EH (cell line): ENCODE measurements at regions not wholly inside any gene's neighbourhood (a gene's known extent, or its start where the extent isn't known, plus 50 kb on each side); places are given as distances from the start of the nearest gene placed in this dataset.

Experiments
- DNase-seq: peaks from one replicate; pipeline ENCODE4 v3.0.0-alpha.2; 2015; ENCODE audit warnings: low read depth

DNA sequence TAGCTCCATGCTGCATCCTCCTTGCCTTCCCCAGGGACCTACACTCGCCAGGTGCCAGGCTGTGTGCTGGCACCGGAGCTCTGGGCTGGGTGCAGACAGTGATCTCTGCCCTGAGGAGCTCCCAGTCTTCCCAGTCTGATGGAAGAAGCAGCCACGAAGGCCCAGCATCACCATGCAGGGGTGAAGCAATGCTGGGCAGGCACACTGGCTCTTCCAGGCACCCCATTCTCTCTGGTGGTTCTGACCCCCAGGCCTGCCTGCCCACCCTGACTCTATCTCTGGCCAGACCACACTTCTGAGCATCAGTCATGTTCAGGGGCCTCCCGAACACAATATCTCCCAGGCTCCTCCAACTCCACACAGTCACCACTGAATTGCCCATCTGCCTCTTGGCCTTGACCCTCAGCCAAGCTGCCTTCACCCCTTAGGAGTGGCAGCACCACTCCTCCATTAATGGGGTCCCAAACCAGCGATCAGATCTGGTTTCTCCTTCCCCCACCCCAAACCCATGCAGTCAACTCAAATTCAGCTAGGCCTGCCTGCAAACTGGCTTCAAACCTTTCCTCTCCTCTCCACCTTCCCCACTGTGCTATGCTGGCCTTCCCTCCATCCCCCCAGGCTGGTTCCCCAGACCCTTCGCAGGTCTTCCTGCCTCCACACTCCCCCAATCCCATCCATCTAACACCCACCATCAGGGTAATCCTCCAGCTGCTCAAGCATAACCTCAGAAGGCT, 102.7 kb upstream of the MVB12B start:
- DNase-seq = no peak

DNA sequence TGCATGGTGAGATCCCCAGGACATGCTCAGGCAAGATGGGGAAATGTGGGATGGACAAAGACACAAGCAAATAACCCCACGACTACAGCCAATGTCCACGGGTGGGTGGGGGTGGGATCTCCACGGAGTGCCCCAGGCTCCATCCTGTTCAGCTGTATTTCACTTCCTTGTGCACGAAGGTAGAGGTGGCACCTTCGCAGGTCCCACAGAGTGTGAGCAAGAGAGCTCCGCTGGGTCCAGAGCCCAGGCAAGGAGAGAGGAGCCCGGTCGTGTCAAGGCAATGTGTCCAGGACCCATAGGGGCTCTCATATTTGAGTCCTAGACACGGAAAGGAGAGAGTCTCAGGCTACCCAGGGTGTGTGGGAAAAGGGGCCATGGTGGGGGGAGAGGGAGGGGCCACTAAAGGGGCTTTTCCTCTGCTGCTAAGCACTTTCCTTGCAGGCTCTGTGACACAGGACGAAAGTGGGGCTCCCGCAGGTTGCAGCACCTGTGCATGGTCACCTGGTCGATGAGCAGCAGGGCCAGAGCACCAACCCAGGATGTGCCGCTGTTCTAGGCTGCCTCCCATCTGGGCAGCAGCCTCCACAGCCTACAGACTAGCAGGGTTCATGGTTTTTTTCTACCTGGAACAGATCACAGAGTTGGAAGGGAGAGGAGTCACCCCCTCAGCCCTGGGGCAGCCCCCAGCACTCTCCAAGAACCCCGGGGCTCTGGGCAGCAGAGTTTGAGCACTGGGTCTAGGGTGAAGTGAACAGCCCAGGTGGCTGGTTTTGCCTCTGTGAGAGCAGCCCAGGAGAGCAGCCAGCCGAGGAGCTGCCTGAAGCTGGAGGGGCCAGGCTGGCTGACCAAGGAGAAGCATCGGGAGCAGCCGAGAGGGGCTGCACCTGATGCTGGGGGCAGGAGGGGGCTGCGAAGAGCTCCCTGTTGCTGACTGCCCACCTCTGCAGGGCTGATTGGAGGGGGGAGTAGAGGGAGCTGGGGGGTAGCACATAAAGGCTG, 100.7 kb upstream of the MVB12B start:
- DNase-seq = no peak

DNA sequence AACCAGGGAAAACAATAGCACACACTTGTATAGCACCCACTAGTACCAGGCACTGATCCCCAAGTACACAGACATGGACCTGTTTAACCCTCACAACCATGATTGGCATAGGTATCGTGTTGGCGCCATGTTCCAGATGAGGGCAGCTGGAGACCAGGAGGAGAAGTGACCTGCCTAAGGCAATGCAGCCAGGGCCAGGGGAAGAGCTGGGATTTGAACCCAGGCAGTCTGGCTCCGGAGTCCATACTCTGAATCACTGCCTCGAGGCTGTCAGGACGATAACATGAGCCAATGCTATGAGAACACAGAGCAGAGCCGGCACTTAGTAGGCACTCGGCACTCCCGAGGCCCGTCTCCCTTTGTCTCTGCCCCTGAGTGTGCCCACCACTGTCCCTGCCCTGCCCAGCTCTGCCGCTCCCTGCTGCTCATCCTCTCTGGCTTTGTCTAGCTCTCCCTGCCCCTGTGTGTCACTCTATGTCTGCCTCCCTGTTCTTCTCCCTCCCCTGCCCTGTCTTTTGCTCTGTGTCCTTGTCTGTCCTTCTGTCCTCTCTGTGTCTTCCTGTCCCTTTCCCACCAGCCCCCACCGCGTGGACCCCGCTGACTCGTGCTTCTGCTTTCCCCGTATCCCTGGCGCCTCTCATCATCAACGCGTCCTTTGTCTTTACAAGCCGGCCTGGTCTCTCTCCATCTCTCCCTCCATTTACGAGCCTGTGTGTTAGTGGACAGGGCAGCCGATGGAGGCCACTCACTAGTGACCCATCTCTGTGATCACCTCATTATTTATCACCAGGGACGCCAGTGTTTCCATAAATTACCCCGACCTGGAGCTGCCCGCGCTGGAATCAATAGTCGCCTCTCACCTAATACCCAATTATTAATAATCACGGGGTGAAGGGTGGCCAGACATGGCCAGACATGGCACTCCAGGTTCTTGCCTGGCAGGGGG, 99.4 kb upstream of the MVB12B start:
- no peak for DNase-seq

DNA sequence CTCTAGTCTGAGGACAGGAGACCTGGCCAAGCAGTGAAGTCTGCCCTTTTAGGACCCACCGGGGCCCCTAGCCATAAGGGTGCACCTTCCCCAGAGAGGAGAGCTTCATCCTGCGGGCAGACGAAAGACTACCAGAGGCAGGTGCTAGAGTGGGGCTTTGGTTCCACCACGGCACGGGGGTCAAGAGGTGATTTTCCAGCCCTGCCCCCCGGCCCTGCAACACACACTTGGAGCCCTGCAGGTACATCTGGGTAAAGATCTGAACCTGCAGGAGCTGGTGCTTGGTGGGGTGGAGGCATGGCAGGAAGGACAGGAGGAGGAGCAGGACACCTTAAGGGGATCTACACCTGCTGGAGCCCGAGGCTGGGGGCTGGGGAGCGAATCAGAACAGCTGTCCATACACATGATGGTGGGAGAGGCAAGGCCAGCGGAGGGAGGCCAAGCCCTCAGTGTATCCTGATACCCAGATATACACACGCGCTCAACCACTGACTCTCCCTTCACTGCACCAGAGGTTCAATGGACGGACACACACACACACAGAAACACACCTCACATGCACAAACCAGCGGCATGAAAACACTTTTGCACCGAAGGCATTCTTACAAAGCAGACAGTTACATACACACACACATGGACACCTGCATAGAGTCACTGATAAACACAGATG, 98.4 kb upstream of the MVB12B start:
- DNase-seq = no peak

DNA sequence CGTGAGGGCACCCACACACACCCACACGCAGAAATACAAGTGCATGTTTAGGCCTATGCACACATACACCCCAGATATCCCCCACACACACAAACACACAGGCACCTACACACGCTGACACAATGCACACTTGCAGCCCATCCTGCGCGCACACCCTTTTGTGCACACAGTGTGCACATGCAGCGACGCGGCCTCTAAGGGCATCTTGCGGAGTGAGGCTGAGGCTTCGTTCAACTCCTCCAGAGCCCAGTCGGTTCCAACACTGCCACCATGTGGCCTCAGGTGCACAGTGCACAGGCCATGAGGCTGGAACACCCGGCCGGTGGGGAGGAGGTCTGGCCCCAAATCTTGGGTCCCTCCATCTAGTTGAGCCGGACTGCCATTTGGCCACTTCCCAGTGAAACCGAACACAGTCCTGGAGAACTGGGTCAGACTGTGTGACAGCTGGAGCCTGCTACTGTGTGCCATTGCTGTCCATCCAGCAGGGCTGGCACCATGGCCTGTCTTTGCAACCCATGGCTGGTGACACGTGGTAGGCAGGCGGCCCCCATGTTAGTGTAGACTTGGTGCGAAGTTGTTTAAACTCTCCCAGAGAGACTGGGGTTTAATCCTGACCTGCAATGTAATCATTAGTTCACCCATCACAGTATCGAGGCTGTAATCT, 97.7 kb upstream of the MVB12B start:
- DNase-seq = peak; percentile 66

DNA sequence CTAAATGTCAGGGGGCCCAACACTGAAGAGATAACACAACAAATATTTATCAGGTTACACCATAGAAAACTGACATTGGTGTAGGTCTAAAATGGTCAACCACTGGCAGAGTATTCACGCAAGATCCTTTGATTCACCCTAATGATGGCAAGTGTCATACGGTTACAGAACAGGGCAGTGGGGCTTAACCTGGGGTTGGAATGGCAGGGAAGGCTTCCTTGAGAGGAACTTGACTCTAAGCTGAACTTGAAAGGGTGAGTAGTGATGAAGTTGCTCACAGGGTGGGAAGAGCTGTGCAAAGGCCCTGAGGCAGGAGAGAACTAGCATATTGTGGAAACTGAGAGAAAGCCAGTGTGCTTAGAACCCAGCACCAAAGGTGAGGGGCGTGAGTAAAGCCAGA, 97.1 kb upstream of the MVB12B start:
- DNase-seq = no peak

DNA sequence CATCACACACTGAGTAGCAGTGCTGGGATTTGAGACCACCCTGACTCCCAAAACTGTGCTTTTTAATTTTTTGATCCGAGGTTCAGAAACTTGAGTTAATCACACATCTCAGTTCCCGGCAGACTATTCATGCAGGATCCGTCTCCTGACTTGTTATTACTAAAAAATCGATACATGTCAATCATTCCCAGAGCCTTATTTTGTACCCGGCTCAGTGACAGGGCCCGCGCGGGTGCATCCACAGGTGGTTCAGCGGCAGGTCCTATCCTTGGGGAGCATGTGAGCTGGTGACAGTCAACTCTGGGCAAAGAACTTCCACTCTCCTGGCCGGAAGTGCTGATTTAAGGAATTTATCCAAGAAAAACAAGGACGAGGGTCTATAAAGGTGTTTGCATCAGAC, 95.9 kb upstream of the MVB12B start:
- DNase-seq = no peak

DNA sequence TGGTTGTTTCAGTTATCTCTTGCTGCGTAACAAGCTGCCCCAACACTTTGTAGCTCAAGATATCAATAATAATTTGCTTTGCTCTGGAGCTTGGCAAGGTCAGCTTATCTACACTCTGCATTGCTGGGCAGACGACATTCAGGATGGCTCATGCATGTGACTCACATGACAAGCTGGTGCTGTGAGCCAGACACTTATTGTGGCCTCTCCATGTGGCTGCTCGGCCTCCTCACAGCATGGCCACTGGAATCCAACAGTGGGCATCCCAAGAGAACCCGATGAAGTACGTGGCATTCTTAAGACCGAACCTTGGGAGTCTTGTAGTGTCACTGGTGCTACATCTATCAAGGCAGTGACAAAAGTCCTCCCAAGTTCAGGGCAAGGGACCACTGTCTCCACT, 94.2 kb upstream of the MVB12B start:
- DNase-seq = peak; percentile 7

DNA sequence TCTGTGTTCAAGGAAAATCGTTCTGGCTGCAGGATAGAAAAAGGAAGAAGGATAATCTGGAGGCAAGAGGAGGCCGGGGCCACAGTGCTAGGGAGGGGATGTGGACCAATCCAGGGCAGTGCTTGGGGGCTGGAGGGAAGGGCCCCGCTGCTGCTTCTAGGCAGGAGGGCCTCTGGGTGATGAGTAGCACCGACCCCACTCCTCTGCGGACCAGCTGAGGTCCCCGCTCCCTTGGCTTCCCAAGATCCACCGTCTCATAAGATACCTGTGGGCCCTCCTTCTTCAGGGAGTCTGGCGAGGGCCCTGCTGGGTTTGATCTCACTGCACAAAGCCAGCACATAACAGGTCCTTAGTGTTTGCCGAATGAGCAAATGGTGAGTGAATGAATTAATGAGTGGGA, 93.5 kb upstream of the MVB12B start:
- DNase-seq = no peak

DNA sequence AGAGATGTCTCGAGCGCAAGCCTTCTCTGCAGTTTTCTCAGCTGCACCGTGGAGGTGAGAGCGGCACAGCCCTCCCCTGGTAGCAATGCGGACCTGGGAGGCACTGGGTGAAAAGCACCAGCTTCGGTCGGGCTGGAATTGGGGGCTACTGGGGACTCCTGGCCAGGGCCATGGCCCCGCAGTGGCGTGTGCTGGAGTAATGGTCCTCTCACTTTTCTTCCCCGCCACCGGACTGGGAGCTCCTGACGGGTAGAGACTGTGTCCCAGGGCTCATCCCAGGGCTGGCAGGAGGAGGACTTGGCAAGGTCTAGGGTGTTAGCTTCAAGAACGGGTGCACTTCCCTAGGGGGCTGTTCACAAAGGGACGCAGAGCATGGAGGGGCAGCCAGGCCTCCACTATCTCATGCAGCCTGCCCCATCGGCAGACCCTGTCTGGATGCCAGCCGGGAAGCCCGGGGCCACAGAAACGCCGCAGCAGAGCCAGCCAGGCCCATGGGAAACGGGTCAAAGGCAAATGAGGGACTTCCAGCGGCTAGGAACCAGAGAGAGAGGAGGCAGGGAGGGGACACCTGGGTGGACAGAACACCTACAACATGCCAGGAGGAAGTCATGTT, 92.6 kb upstream of the MVB12B start:
- no peak for DNase-seq

DNA sequence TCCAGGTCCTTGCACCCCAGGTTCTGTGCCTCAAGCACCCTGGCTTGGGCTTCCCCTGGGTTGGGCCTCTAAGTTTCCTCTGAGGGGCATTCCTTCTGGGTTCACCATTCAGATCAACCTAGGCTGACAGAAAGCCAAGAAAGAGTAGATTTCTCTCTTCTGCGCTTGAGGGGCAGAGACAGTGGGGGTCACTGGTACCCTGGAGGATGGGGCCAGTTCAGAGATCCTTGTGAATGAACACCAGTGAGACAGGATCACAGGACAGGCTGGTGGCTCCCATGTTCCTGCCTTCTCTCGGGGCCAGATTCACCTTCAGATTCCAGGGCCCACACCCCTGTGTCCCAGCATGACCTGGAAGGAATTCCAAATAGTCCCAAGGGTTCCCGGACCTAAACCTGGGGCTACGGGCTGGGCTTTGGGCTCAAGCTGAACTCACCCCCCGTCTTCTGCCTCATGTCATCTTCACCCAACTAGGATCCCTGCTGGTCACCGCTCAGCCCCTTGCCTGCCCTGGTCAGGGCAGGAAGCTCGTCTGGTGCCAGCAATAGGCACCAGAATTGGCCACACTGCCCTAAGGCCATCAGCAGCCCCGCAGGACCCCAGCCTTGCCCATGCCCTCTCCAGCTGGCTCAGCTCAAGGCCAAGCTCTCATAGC, 91.8 kb upstream of the MVB12B start:
- DNase-seq = no peak

DNA sequence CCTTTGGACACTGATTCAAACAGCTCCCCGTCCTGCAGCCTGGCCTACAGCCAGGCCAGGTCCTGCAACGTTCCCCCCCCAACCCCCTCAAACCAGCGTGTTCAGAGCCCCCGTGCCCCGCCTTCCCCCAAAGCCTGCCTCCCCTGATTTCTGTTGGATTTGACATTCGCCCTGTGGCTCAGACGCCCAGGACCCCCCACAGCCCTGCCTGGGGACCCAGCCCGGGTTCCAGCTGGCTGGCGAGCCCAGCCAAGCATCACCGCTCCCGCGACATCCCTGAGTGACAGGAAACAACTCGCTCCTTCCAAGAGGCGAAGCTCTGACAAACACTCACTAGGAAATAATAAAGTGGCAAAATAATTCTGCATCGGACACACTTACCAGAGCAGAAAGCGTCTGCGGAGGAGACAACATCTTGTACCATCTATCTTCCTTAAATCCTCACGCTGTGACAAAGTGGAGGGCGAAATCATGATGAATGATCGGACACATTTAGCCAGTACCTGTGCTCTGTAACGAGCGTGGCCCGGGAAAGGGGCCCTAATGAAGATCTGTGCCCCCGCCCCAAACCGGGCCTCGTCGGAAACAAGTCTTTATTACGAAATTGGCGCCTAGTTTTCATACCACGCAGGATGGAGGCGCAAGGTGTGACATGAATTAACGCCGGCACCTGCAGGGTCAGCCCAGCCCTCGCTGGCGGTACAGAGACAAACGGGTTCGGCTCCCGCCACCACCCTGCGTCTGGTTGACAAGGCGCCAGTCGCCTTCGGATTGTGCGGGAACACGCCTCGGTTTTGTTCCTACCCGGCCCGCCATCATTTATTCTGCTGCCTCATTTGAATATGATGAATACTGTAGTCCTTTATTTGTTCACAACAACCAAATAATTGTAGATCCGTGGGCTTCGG, 91.0 kb upstream of the MVB12B start:
- DNase-seq = no peak

DNA sequence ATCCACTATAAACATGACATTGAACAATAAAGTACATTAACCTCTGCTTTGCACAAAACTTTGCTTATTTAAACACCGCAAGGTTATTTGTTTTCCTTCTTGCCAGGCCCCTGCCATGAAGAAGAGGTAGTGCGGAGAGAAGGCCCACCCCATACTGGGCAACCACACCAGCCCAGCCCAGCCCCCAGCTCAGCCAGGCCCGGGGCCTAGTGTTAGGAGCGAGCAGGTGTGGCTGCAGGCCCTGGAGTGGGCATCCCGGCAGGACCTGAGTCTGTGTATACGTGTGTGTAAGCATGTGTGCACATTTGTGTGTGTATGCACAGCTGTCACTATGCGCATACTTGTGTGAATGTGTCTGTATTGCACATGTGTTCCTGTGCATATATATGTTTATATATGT, 90.4 kb upstream of the MVB12B start:
- DNase-seq = no peak

DNA sequence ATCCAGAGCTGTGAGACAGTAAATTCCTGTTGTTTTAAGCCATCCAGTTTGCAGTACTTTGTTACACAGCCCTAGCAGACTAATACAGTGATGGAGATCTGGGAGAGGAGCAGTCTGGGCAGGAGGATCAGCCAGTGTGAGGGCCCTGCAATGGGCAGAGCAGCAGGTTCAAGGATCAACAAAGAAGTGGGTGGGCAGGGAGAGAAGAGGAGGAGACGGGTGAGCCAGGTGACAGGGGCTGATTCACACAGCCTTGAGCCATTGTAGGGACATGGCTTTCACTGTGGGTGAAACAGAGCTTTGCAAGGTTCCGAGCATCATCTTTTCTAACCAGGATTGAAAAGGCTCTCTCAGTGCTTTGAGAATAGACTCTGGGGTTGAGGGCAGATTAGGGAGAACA, 88.2 kb upstream of the MVB12B start:
- no peak for DNase-seq

DNA sequence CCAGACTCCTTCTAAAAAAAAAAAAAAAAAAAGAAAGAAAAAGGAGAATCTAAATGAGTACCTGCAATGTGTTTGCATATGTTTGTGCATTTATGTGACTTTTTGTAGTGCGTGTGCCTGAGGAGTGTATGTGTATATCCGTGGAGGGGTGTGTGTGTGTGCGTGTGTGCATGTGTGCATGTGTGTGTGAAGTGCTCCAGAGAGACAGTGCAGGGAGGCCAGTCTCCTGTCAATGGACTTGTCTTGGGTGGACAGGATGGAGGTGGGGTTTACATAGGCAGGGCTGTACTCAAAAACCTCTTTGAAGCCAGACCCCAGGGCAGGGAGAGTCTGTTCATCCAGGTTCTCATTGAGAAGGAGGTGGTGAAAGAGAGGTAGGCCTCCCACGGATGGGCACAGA, 87.1 kb upstream of the MVB12B start:
- no peak for DNase-seq

DNA sequence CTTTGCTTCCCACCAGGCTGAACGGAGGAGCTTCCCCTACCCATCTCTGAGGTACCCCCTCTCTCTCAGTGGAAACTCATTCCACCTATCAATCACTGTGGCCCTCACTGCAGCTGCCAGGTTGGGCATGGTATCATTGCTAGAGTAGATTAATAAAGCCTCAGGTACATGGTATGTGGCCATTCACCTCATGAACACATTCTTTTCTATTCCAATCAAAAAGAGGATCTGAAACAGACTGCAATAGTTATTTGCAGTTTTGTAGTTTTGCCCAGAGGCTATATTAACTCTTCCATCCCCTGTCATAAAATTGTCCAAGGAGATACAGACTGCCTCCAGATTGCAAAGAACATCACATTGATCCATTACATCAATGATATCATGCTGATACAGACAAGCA, 85.8 kb upstream of the MVB12B start:
- no peak for DNase-seq

DNA sequence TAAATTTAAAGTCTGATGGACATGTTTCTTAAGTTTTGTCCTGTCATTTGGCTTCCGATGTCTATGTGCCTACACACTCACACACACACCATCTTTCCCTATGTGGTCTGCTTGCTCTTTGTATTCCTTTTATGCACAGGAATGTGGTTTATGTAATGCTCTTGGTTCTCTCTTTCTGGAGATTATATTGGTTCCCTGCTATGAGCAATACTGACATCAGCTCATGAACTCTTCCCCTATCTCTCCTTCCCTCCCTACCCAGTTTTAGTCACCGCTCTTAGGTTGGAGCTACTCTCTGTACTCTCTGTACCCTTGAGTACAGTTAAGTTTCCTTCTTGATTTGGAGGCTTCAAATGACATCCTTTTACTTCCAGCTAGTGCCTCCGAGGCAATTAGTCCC, 77.9 kb upstream of the MVB12B start:
- DNase-seq = peak; percentile 76

DNA sequence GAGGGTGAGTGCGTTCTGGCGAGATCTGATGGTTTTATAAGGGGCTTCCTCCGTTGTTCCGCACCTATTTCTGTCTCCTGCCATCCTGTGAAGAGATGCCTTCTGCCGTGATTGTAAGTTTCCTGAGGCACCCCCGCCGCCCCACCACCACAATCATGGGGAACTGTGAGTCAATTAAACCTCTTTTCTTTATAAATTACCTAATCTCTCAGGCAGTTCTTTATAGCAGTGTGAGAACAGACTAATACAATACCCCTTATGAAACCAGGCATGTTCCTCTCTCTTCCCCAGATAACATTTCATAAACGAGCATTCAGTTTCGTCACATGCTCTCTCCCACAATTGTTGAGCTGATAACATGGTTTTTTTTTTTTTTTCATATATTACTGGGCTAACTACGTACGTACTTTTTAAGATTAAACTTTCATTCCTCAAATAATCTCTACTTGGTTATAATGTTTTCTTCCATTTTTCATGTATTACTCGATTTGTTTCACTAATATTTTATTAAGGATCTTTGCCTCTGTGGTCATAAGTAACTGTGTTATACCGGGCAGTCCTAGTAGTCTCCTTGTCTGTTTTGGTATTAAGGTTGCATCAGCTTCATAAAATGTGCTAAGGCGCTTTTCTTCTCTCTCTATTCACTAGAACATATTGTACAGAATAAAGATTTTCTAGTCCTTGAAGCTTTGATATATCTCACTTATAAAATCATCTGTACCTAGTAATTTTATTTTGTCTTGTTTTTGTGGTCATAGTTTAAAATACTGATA, 64.9 kb upstream of the MVB12B start:
- DNase-seq = no peak
